ENCODE measurements at regions not wholly inside any gene's neighbourhood (a gene's known extent, or its start where the extent isn't known, plus 50 kb on each side); places are given as distances from the start of the nearest gene placed in this dataset.

DNA sequence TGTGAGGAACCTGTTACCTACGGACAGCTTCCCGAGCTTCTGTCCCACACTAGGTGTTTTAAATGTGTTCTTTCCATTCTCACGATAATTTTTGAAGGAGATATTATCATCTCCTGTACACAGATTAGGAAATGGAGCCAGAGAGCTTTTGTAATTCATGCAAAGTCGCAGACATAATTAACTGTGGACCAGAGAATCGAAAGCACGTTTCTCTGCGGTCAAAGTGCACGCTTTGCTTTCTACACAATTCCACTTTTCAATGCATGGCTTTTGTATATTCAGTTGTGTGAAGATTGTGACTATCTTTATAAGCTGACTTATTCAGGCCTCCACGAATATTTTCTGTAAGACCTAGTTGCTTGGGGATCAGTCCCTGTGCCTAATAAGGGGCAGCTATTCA lies 81.7 kb upstream of the SLC10A2 start:
- Mint-ChIP-seq H3K4me1 (ENCODE audit: low read depth) (no peaks in the 10 kb centered on the region), H3K27me3 (ENCODE audit: low read depth) (peaks cover 8% of the 10 kb centered on the region), H3K36me3 (ENCODE audit: low read depth) (peaks cover 3% of the 10 kb centered on the region), H3K4me3 (ENCODE audit: unreplicated experiment) (no peak overlapping the region), H3K9me3 (ENCODE audit: low read depth) (peaks cover 3% of the 10 kb centered on the region), H3K27ac (ENCODE audit: unreplicated experiment) (no peak overlapping the region)
- no peak for DNase-seq (ENCODE audit: low spot score)
- TF ChIP-seq, protein P1, sequence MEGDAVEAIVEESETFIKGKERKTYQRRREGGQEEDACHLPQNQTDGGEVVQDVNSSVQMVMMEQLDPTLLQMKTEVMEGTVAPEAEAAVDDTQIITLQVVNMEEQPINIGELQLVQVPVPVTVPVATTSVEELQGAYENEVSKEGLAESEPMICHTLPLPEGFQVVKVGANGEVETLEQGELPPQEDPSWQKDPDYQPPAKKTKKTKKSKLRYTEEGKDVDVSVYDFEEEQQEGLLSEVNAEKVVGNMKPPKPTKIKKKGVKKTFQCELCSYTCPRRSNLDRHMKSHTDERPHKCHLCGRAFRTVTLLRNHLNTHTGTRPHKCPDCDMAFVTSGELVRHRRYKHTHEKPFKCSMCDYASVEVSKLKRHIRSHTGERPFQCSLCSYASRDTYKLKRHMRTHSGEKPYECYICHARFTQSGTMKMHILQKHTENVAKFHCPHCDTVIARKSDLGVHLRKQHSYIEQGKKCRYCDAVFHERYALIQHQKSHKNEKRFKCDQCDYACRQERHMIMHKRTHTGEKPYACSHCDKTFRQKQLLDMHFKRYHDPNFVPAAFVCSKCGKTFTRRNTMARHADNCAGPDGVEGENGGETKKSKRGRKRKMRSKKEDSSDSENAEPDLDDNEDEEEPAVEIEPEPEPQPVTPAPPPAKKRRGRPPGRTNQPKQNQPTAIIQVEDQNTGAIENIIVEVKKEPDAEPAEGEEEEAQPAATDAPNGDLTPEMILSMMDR (IDR thresholded peaks at IDR 0.05) = no peak

DNA sequence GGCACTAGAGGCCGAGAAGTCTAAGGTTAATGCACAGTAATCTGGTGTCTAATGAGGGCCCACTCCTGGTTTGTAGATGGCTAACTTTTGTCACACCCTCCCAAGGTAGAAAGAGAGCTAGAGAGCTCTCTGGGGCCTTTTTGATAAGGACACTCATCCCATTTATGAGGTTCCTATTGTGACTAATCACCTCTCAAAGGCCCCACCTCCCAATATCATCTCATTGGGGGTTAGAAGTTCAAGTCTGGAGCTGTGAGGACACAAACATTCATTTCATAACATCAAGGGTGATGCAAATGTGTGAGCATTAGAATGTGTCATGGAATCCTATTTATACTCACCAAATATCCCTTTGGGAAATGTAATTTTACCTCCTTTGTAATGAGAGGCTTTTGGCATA lies 79.2 kb upstream of the SLC10A2 start:
- peaks cover 3% of the 10 kb centered on the region for H3K36me3 Mint-ChIP-seq (ENCODE audit: low read depth)
- no peak overlapping the region for H3K27ac Mint-ChIP-seq (ENCODE audit: unreplicated experiment)
- peaks cover 9% of the 10 kb centered on the region for H3K27me3 Mint-ChIP-seq (ENCODE audit: low read depth)
- no peak overlapping the region for H3K4me3 Mint-ChIP-seq (ENCODE audit: unreplicated experiment)
- H3K4me1 Mint-ChIP-seq (ENCODE audit: low read depth) = no peaks in the 10 kb centered on the region
- TF ChIP-seq, protein P1 (IDR thresholded peaks at IDR 0.05) = no peak
- no peak for DNase-seq (ENCODE audit: low spot score)
- H3K9me3 Mint-ChIP-seq (ENCODE audit: low read depth) = peaks cover 3% of the 10 kb centered on the region

DNA sequence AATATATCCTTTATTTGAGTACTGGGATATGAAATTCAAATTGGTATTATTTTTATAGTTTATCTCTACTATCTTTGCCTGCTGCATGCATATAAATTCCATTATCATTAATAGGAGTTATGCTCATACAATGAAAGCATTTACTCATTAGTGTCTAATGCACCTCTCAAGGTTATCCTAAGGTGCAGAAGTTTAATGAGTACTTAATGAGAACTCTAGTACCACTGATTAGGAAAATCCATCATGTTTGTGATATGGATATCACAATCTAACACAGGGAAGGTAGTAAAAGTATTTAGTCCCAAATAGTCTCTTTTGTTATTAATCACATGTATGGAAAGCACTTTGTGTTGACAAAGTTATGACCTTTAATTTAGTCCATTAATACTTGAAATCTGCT lies 77.2 kb upstream of the SLC10A2 start:
- Mint-ChIP-seq H3K9me3 (ENCODE audit: low read depth) (peaks cover 3% of the 10 kb centered on the region), H3K4me1 (ENCODE audit: low read depth) (no peaks in the 10 kb centered on the region), H3K4me3 (ENCODE audit: unreplicated experiment) (no peak overlapping the region), H3K27me3 (ENCODE audit: low read depth) (peaks cover 6% of the 10 kb centered on the region), H3K36me3 (ENCODE audit: low read depth) (no peaks in the 10 kb centered on the region), H3K27ac (ENCODE audit: unreplicated experiment) (no peak overlapping the region)
- DNase-seq (ENCODE audit: low spot score) = no peak
- TF ChIP-seq, protein P1 (IDR thresholded peaks at IDR 0.05) = no peak

GRCh38 chr13:103142151-103142550 lies 75.9 kb upstream of the SLC10A2 start:
- TF ChIP-seq, protein P1 (IDR thresholded peaks at IDR 0.05) = no peak
- Mint-ChIP-seq H3K9me3 (ENCODE audit: low read depth) (peaks cover 3% of the 10 kb centered on the region), H3K4me3 (ENCODE audit: unreplicated experiment) (no peak overlapping the region), H3K27ac (ENCODE audit: unreplicated experiment) (no peak overlapping the region), H3K4me1 (ENCODE audit: low read depth) (no peaks in the 10 kb centered on the region), H3K36me3 (ENCODE audit: low read depth) (no peaks in the 10 kb centered on the region), H3K27me3 (ENCODE audit: low read depth) (peaks cover 4% of the 10 kb centered on the region)
- no peak for DNase-seq (ENCODE audit: low spot score)

DNA sequence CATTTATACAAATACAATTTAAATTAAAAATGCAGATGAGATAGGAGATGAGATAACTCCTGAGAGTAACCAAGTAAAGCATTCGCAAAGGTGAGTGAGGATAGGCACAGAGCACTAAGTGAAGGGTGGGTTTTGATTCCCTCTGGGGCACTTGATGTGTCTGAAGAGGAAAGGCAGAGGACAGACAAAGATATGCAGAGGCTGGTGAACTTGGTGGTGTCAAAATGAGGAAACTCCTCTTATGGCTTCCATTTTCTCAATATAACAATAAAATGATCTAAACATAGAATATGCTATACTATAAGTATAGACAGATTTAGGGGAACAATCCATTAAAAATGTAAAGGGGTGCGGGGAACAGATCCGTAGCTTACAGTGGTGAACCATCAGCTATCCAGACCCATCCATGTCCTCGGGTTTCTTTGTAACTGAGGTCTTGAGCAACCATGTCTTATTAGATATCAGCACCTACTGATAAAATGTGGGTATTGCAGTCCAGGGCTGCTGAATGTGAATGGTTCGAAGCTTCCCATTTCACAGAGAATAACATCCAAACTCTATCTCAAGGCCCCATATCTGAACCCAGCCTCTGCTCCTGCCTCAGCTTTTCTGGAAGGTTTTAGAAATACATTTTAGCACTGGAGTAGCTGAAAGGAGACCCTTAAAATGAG lies 73.9 kb upstream of the SLC10A2 start:
- Mint-ChIP-seq H3K27ac (ENCODE audit: unreplicated experiment) (no peak overlapping the region), H3K36me3 (ENCODE audit: low read depth) (no peaks in the 10 kb centered on the region), H3K4me3 (ENCODE audit: unreplicated experiment) (no peak overlapping the region), H3K9me3 (ENCODE audit: low read depth) (peaks cover 3% of the 10 kb centered on the region), H3K27me3 (ENCODE audit: low read depth) (peaks cover 4% of the 10 kb centered on the region), H3K4me1 (ENCODE audit: low read depth) (no peaks in the 10 kb centered on the region)
- TF ChIP-seq, protein P1 (IDR thresholded peaks at IDR 0.05) = peak; percentile 79
- DNase-seq (ENCODE audit: low spot score) = no peak

Data from chondrocyte (in vitro differentiated cells).